ENCODE measurements at regions not wholly inside any gene's neighbourhood (a gene's known extent, or its start where the extent isn't known, plus 50 kb on each side); places are given as distances from the start of the nearest gene placed in this dataset.

- H3K4me3 ChIP-seq (ENCODE audit: low read depth, low read length): no peak overlapping the region
- TF ChIP-seq CTCF (IDR thresholded peaks at IDR 0.05; ENCODE audit: borderline replicate concordance, insufficient read depth, low read depth, low read length): no peak
Observed at GRCh38 chr22:49086181-49086580, 741.5 kb downstream of the BRD1 start.

DNA sequence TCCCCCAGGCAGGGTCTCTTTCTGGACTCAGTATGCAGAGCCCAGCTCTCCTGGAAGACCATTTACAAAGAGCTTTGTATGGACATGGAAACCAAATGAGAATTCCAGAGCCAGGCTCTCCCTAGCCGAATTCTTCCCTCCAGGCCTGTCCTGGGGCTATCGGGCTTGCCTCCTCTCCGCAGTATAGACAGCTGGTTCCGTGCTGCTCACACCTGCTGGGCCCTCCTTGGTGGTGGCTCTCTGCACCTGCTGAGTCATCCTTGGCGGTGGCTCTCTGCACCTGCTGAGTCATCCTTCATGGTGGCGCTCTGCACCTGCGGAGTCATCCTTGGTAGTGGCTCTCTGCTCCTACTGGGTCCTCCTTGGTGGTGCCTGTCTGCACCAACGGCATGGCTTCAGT is 743.5 kb downstream of the BRD1 start:
- no peak overlapping the region for H3K4me3 ChIP-seq (ENCODE audit: low read depth, low read length)
- TF ChIP-seq CTCF (IDR thresholded peaks at IDR 0.05; ENCODE audit: borderline replicate concordance, insufficient read depth, low read depth, low read length): no peak

- no peak for TF ChIP-seq CTCF (IDR thresholded peaks at IDR 0.05; ENCODE audit: borderline replicate concordance, insufficient read depth, low read depth, low read length)
- no peak overlapping the region for H3K4me3 ChIP-seq (ENCODE audit: low read depth, low read length)
Observed at GRCh38 chr22:49083607-49084006, 744.1 kb downstream of the BRD1 start.

GRCh38 chr22:49082451-49082850 is 745.2 kb downstream of the BRD1 start:
- TF ChIP-seq CTCF (IDR thresholded peaks at IDR 0.05; ENCODE audit: borderline replicate concordance, insufficient read depth, low read depth, low read length): no peak
- H3K4me3 ChIP-seq (ENCODE audit: low read depth, low read length): no peak overlapping the region

DNA sequence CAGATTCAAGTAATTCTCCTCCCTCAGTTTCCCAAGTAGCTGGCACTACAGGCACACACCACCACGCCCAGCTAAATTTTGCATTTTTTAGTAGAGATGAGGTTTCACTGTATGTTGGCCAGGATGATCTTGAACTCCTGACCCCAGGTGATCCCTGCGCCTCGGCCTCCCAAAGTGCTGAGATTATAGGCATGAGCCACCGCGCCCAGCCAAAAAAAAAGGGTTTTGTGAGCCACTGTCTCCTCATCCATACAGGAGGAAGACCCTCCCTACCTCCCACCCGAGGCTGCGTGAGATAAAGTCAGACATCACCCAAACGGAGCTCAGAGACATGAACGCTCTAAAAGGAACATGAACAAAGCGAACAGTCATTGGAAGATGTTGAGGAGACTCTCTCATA is 745.7 kb downstream of the BRD1 start:
- TF ChIP-seq CTCF (IDR thresholded peaks at IDR 0.05; ENCODE audit: borderline replicate concordance, insufficient read depth, low read depth, low read length): no peak
- no peak overlapping the region for H3K4me3 ChIP-seq (ENCODE audit: low read depth, low read length)

- no peak overlapping the region for H3K4me3 ChIP-seq (ENCODE audit: low read depth, low read length)
- no peak for TF ChIP-seq CTCF (IDR thresholded peaks at IDR 0.05; ENCODE audit: borderline replicate concordance, insufficient read depth, low read depth, low read length)
Observed at GRCh38 chr22:49081261-49081666, 746.4 kb downstream of the BRD1 start.

DNA sequence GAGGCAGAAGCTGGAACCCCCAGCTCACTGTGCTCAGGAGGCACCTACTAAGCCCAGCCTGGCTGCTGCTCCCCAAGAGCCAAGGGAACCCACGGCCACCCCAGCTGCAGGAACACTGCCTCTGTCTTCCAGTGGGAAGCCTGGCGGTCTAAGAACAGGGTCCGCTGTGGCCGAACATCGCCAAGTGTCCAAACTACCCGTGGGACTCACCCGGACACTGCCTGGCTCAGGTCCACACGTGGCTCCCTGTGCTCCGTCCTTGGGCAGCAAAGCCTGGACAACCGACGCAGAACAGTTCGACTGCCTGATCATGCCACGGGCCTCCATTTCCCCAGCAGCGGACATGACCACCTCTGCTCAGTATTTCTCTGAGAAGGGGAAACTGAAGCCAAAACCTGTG is 747.0 kb downstream of the BRD1 start:
- TF ChIP-seq CTCF (IDR thresholded peaks at IDR 0.05; ENCODE audit: borderline replicate concordance, insufficient read depth, low read depth, low read length): no peak
- no peak overlapping the region for H3K4me3 ChIP-seq (ENCODE audit: low read depth, low read length)
